Islet precursor cell (in vitro differentiated cells): ENCODE measurements at regions not wholly inside any gene's neighbourhood (a gene's known extent, or its start where the extent isn't known, plus 50 kb on each side); places are given as distances from the start of the nearest gene placed in this dataset.

ENCODE experiments used
- DNase-seq: peaks from one replicate; pipeline ENCODE4 v3.0.0-alpha.2; 2018

- DNase-seq = no peak
These were observed 99.5 kb downstream of the FMR1NB start for GRCh38 chrX:148080593-148080992.

GRCh38 chrX:148084611-148085010, 103.5 kb downstream of the FMR1NB start:
- DNase-seq = no peak

- no peak for DNase-seq
These were observed 139.0 kb downstream of the FMR1NB start for GRCh38 chrX:148120151-148120550.

- DNase-seq = no peak
These were observed 140.0 kb downstream of the FMR1NB start for GRCh38 chrX:148120999-148121623.

GRCh38 chrX:148128872-148129505, 147.9 kb downstream of the FMR1NB start:
- DNase-seq = peak; percentile 52

- no peak for DNase-seq
These were observed 152.1 kb downstream of the FMR1NB start for GRCh38 chrX:148133105-148133725.

- DNase-seq = no peak
These were observed 153.4 kb downstream of the FMR1NB start for GRCh38 chrX:148134578-148134977.

GRCh38 chrX:148135738-148136137, 154.6 kb downstream of the FMR1NB start:
- DNase-seq = no peak

- DNase-seq = no peak
These were observed 165.0 kb downstream of the FMR1NB start for GRCh38 chrX:148146121-148146520.

GRCh38 chrX:148156986-148157385, 175.8 kb downstream of the FMR1NB start:
- no peak for DNase-seq

- DNase-seq = no peak
These were observed 178.7 kb downstream of the FMR1NB start for GRCh38 chrX:148159796-148160195.

- DNase-seq = no peak
These were observed 180.6 kb downstream of the FMR1NB start for GRCh38 chrX:148161701-148162100.

- DNase-seq = no peak
These were observed 204.5 kb downstream of the FMR1NB start for GRCh38 chrX:148185631-148186030.

GRCh38 chrX:148192547-148192946, 211.4 kb downstream of the FMR1NB start:
- DNase-seq = no peak

- DNase-seq = no peak
These were observed 212.6 kb downstream of the FMR1NB start for GRCh38 chrX:148193759-148194158.

- DNase-seq = no peak
These were observed 222.4 kb downstream of the FMR1NB start for GRCh38 chrX:148203531-148203930.

- DNase-seq = no peak
These were observed 223.1 kb downstream of the FMR1NB start for GRCh38 chrX:148204195-148204594.

GRCh38 chrX:148214786-148215185, 233.6 kb downstream of the FMR1NB start:
- DNase-seq = no peak

GRCh38 chrX:148215726-148216125, 234.6 kb downstream of the FMR1NB start:
- no peak for DNase-seq

GRCh38 chrX:148223361-148223760, 242.2 kb downstream of the FMR1NB start:
- no peak for DNase-seq

GRCh38 chrX:148228521-148228920, 247.4 kb downstream of the FMR1NB start:
- DNase-seq = no peak

GRCh38 chrX:148229801-148230303, 248.7 kb downstream of the FMR1NB start:
- no peak for DNase-seq

GRCh38 chrX:148259990-148260389, 240.4 kb upstream of the AFF2 start:
- DNase-seq = no peak

GRCh38 chrX:148265829-148266228, 234.6 kb upstream of the AFF2 start:
- DNase-seq = no peak
